ENCODE measurements at regions not wholly inside any gene's neighbourhood (a gene's known extent, or its start where the extent isn't known, plus 50 kb on each side); places are given as distances from the start of the nearest gene placed in this dataset.

GRCh38 chr4:12723849-12724447, 760.2 kb downstream of the RAB28 start:
- no peak for TF ChIP-seq POLR2AphosphoS5 (IDR thresholded peaks at IDR 0.05; ENCODE audit: low read depth, low read length)
- no peak for TF ChIP-seq TAF1 (IDR thresholded peaks at IDR 0.05; ENCODE audit: borderline replicate concordance, insufficient read depth, low read length)
- TF ChIP-seq SIN3A (IDR thresholded peaks at IDR 0.05; ENCODE audit: borderline replicate concordance, insufficient read depth, low read length): no peak
- TF ChIP-seq REST (IDR thresholded peaks at IDR 0.05; ENCODE audit: insufficient read depth in 1 of 2, low read depth in 2 of 2, low read length in 2 of 2): no peak
